ENCODE measurements at regions not wholly inside any gene's neighbourhood (a gene's known extent, or its start where the extent isn't known, plus 50 kb on each side); places are given as distances from the start of the nearest gene placed in this dataset.
"Not testable (repeated sequence)": the region's sequence is repeated elsewhere in the genome, so short reads cannot be mapped to it uniquely, and the experiment has no call there.

- no peak overlapping the region for H2AFZ ChIP-seq (ENCODE audit: low read depth, low read length, severe bottlenecking)
- H3K9me2 ChIP-seq (replicated peaks; ENCODE audit: insufficient read depth, low read length): no peaks in the 10 kb centered on the region
- no peaks in the 10 kb centered on the region for H3K36me3 ChIP-seq (ENCODE audit: low read length)
- no peaks in the 10 kb centered on the region for H4K20me1 ChIP-seq (ENCODE audit: low read depth, low read length)
- no peak overlapping the region for H3K27ac ChIP-seq (ENCODE audit: low read depth, low read length)
- no peaks in the 10 kb centered on the region for H3K79me2 ChIP-seq (ENCODE audit: insufficient read depth, low read length)
- no peak overlapping the region for H3K4me3 ChIP-seq (ENCODE audit: insufficient read depth, low read length, poor library complexity, severe bottlenecking)
- no peaks in the 10 kb centered on the region for H3K27me3 ChIP-seq (ENCODE audit: low read length)
- H3K4me2 ChIP-seq (ENCODE audit: low read depth, low read length, poor library complexity, severe bottlenecking): no peak overlapping the region
- H3K9ac ChIP-seq (ENCODE audit: low read length): no peak overlapping the region
- H3F3A ChIP-seq (ENCODE audit: insufficient read depth): no peaks in the 10 kb centered on the region
- no peak for TF ChIP-seq EZH2phosphoT487 (conservative IDR thresholded peaks at IDR 0.05; ENCODE audit: low read length)
- TF ChIP-seq, protein P1, sequence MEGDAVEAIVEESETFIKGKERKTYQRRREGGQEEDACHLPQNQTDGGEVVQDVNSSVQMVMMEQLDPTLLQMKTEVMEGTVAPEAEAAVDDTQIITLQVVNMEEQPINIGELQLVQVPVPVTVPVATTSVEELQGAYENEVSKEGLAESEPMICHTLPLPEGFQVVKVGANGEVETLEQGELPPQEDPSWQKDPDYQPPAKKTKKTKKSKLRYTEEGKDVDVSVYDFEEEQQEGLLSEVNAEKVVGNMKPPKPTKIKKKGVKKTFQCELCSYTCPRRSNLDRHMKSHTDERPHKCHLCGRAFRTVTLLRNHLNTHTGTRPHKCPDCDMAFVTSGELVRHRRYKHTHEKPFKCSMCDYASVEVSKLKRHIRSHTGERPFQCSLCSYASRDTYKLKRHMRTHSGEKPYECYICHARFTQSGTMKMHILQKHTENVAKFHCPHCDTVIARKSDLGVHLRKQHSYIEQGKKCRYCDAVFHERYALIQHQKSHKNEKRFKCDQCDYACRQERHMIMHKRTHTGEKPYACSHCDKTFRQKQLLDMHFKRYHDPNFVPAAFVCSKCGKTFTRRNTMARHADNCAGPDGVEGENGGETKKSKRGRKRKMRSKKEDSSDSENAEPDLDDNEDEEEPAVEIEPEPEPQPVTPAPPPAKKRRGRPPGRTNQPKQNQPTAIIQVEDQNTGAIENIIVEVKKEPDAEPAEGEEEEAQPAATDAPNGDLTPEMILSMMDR (IDR thresholded peaks at IDR 0.05; ENCODE audit: insufficient read depth, low read length, poor library complexity, severe bottlenecking): no peak
- H3K9me3 ChIP-seq (ENCODE audit: insufficient read depth, low read length): no peaks in the 10 kb centered on the region
These were observed 125.4 kb downstream of the TBX19 start for GRCh38 chr1:168405906-168406549.

GRCh38 chr1:168403140-168403539 is 122.5 kb downstream of the TBX19 start:
- H2AFZ ChIP-seq (ENCODE audit: low read depth, low read length, severe bottlenecking): no peak overlapping the region
- no peaks in the 10 kb centered on the region for H4K20me1 ChIP-seq (ENCODE audit: low read depth, low read length)
- TF ChIP-seq, protein P1 (IDR thresholded peaks at IDR 0.05; ENCODE audit: insufficient read depth, low read length, poor library complexity, severe bottlenecking): no peak
- no peak for TF ChIP-seq EZH2phosphoT487 (conservative IDR thresholded peaks at IDR 0.05; ENCODE audit: low read length)

DNA sequence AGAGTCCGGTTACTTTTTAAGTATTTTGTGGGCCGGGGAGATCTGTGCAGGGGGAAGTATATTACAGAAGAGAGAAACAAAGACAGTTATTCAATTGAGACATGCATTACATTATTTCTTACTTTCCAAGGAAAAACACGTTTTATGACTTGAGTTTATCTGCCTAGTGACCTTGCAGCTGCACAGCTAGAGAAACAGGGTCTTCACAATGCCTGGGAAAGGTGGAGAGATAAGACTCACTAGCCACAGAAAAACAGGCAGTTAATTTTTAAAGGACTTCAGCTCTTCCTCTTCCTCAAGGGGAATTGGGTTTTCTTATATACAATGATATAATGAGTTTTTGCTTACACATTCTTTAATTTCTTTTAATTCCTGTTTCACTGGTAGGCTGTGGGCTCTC is 121.8 kb downstream of the TBX19 start:
- H3K4me2 ChIP-seq (ENCODE audit: low read depth, low read length, poor library complexity, severe bottlenecking); H3K36me3 ChIP-seq (ENCODE audit: low read length); H3K27ac ChIP-seq (ENCODE audit: low read depth, low read length); H3K79me2 ChIP-seq (ENCODE audit: insufficient read depth, low read length); H3K27me3 ChIP-seq (ENCODE audit: low read length); H3K9me2 ChIP-seq (replicated peaks; ENCODE audit: insufficient read depth, low read length); H3F3A ChIP-seq (ENCODE audit: insufficient read depth); H3K4me3 ChIP-seq (ENCODE audit: insufficient read depth, low read length, poor library complexity, severe bottlenecking); H2AFZ ChIP-seq (ENCODE audit: low read depth, low read length, severe bottlenecking); H3K9me3 ChIP-seq (ENCODE audit: insufficient read depth, low read length); H3K9ac ChIP-seq (ENCODE audit: low read length); H4K20me1 ChIP-seq (ENCODE audit: low read depth, low read length): not testable (repeated sequence)

More at GRCh38 chr1:168403140-168403539, 122.5 kb downstream of the TBX19 start:
- Histone ChIP-seq H3K9me3 (ENCODE audit: insufficient read depth, low read length) (no peaks in the 10 kb centered on the region), H3K4me2 (ENCODE audit: low read depth, low read length, poor library complexity, severe bottlenecking) (no peak overlapping the region), H3K4me3 (ENCODE audit: insufficient read depth, low read length, poor library complexity, severe bottlenecking) (no peak overlapping the region), H3K36me3 (ENCODE audit: low read length) (no peaks in the 10 kb centered on the region), H3K27ac (ENCODE audit: low read depth, low read length) (no peak overlapping the region), H3K9ac (ENCODE audit: low read length) (no peak overlapping the region), H3K9me2 (replicated peaks; ENCODE audit: insufficient read depth, low read length) (no peaks in the 10 kb centered on the region), H3F3A (ENCODE audit: insufficient read depth) (no peaks in the 10 kb centered on the region), H3K79me2 (ENCODE audit: insufficient read depth, low read length) (no peaks in the 10 kb centered on the region), H3K27me3 (ENCODE audit: low read length) (no peaks in the 10 kb centered on the region)

DNA sequence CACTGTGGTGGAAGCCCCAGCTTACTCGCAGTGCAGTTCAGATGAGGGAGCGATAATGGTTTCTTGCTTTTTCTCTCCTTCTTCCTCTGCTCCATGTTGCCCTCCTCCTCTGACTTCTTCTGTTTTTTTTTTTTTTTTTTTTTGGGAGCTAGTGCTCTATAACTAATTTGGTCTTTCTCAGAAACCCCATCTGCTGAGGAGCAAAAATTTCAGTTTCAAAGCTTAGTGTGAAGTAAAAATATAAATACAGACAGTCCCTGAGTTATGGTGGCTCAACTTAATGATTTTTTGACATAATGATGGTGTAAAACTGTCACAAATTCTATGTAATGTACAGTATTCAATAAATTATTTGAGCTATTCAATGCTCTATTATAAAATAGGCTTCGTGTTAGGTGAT is 120.7 kb downstream of the TBX19 start:
- no peaks in the 10 kb centered on the region for H4K20me1 ChIP-seq (ENCODE audit: low read depth, low read length)
- H3K4me3 ChIP-seq (ENCODE audit: insufficient read depth, low read length, poor library complexity, severe bottlenecking): no peak overlapping the region
- H3K27me3 ChIP-seq (ENCODE audit: low read length): no peaks in the 10 kb centered on the region
- no peak for TF ChIP-seq EZH2phosphoT487 (conservative IDR thresholded peaks at IDR 0.05; ENCODE audit: low read length)
- TF ChIP-seq, protein P1 (IDR thresholded peaks at IDR 0.05; ENCODE audit: insufficient read depth, low read length, poor library complexity, severe bottlenecking): no peak
- H3K27ac ChIP-seq (ENCODE audit: low read depth, low read length): no peak overlapping the region
- H3K79me2 ChIP-seq (ENCODE audit: insufficient read depth, low read length): no peaks in the 10 kb centered on the region
- H2AFZ ChIP-seq (ENCODE audit: low read depth, low read length, severe bottlenecking): no peak overlapping the region
- H3K9me2 ChIP-seq (replicated peaks; ENCODE audit: insufficient read depth, low read length): no peaks in the 10 kb centered on the region
- H3K9me3 ChIP-seq (ENCODE audit: insufficient read depth, low read length): no peaks in the 10 kb centered on the region
- no peaks in the 10 kb centered on the region for H3K36me3 ChIP-seq (ENCODE audit: low read length)
- no peak overlapping the region for H3K9ac ChIP-seq (ENCODE audit: low read length)
- H3K4me2 ChIP-seq (ENCODE audit: low read depth, low read length, poor library complexity, severe bottlenecking): no peak overlapping the region
- H3F3A ChIP-seq (ENCODE audit: insufficient read depth): no peaks in the 10 kb centered on the region

Measured in SU-DHL-6 (cell line).